CD14-positive monocyte (primary cell): ENCODE measurements at regions not wholly inside any gene's neighbourhood (a gene's known extent, or its start where the extent isn't known, plus 50 kb on each side); places are given as distances from the start of the nearest gene placed in this dataset.
A peak's percentile ranks its signal among the peaks of the same experiment; 100 is the strongest.

ENCODE experiments used
- DNase-seq, 3 donors: peaks; one replicate each; pipeline ENCODE4 v3.0.0-alpha.2; 2011 to 2022
- H2AFZ ChIP-seq: 2 replicates; pipeline ENCODE4 v1.6.0; 2012; ENCODE audit warnings: mild to moderate bottlenecking, low read depth, low read length, inconsistent platforms; ENCODE audit not compliant: insufficient read depth, poor library complexity, severe bottlenecking
- H3K27ac ChIP-seq, 2 donors: 1 replicate in 1 of 2; 2 replicates in 1 of 2; pipeline ENCODE4 v1.5.1; 2012 to 2013; ENCODE audit warnings: low read length in 2 of 2, control low read depth in 1 of 2, inconsistent platforms in 1 of 2, low read depth in 1 of 2, mild to moderate bottlenecking in 1 of 2
- H3K27me3 ChIP-seq, 2 donors: one replicate each; pipeline versions ENCODE4 v1.6.0 to v1.6.1; 2011 to 2013; ENCODE audit warnings: low read length in 2 of 2; ENCODE audit not compliant: control insufficient read depth in 2 of 2, insufficient read depth in 2 of 2
- H3K36me3 ChIP-seq, 2 donors: replicated peaks in 1 of 2; 1 replicate in 1 of 2; 2 replicates in 1 of 2; pipeline versions ENCODE4 v1.5.1 to v1.6.1; 2012 to 2013; ENCODE audit warnings: low read length in 2 of 2, control low read depth in 1 of 2, inconsistent platforms in 1 of 2, mild to moderate bottlenecking in 1 of 2; ENCODE audit not compliant: insufficient read depth in 2 of 2, control insufficient read depth in 1 of 2
- H3K4me1 ChIP-seq, 2 donors: 1 replicate in 1 of 2; 2 replicates in 1 of 2; pipeline versions ENCODE4 v1.5.1 to v1.6.1; 2012 to 2013; ENCODE audit warnings: low read length in 2 of 2, control low read depth in 1 of 2, inconsistent platforms in 1 of 2, mild to moderate bottlenecking in 1 of 2, moderate library complexity in 1 of 2; ENCODE audit not compliant: insufficient read depth in 2 of 2, control insufficient read depth in 1 of 2
- H3K4me2 ChIP-seq: replicated peaks from 2 replicates; pipeline ENCODE3; 2012; ENCODE audit warnings: low read length, moderate library complexity, mild to moderate bottlenecking; ENCODE audit not compliant: poor library complexity, severe bottlenecking; ENCODE audit errors: extremely low read depth
- H3K4me3 ChIP-seq, 3 experiments: fragments of 200-600 bp in 1 of 3; sonication (generic) in 1 of 3; replicated peaks in 1 of 3; 1 replicate in 2 of 3; 2 replicates in 1 of 3; pipeline ENCODE4 v1.5.1; 2011 to 2013; ENCODE audit warnings: low read length in 3 of 3, mild to moderate bottlenecking in 3 of 3, control low read depth in 2 of 3, low read depth in 2 of 3, inconsistent platforms in 1 of 3, moderate library complexity in 1 of 3
- H3K79me2 ChIP-seq: 2 replicates; pipeline ENCODE4 v1.6.0; 2012; ENCODE audit warnings: mild to moderate bottlenecking, control low read depth, inconsistent platforms, low read length, moderate library complexity; ENCODE audit not compliant: insufficient read depth
- H3K9ac ChIP-seq: 2 replicates; pipeline ENCODE4 v1.6.0; 2017; ENCODE audit warnings: low read length, mild to moderate bottlenecking; ENCODE audit not compliant: insufficient read depth, poor library complexity, severe bottlenecking
- H3K9me3 ChIP-seq, 2 donors: replicated peaks in 1 of 2; 1 replicate in 1 of 2; 2 replicates in 1 of 2; pipeline versions ENCODE4 v1.5.1 to v1.6.1; 2012 to 2013; ENCODE audit warnings: low read length in 2 of 2, control low read depth in 1 of 2; ENCODE audit not compliant: control insufficient read depth in 1 of 2, insufficient read depth in 1 of 2
- H4K20me1 ChIP-seq: 2 replicates; pipeline ENCODE4 v1.6.0; 2012; ENCODE audit warnings: mild to moderate bottlenecking, low read length, control low read depth, moderate library complexity; ENCODE audit not compliant: insufficient read depth
- H3K27ac Mint-ChIP-seq, 7 donors: one replicate each; pipeline ENCODE4 v1.8.0; 2020; ENCODE audit warnings: mild to moderate bottlenecking in 7 of 7, mixed read lengths in 7 of 7, moderate library complexity in 6 of 7, inconsistent platforms in 2 of 7
- H3K27me3 Mint-ChIP-seq, 3 donors: one replicate each; pipeline ENCODE4 v1.8.0; 2021 to 2022; ENCODE audit warnings: low read depth in 3 of 3, mild to moderate bottlenecking in 3 of 3, mixed read lengths in 3 of 3, moderate library complexity in 3 of 3, inconsistent platforms in 1 of 3
- H3K36me3 Mint-ChIP-seq, 2 donors: one replicate each; pipeline ENCODE4 v1.8.0; 2020; ENCODE audit warnings: mixed read lengths in 2 of 2, inconsistent platforms in 1 of 2, mild to moderate bottlenecking in 1 of 2
- H3K4me1 Mint-ChIP-seq: one replicate; pipeline ENCODE4 v1.8.0; 2020; ENCODE audit warnings: mild to moderate bottlenecking, mixed read lengths
- H3K4me3 Mint-ChIP-seq, 2 donors: one replicate each; pipeline ENCODE4 v1.8.0; 2020; ENCODE audit warnings: mild to moderate bottlenecking in 2 of 2, mixed read lengths in 2 of 2, moderate library complexity in 1 of 2
- H3K9me3 Mint-ChIP-seq, 7 donors: one replicate each; pipeline ENCODE4 v1.8.0; 2020 to 2022; ENCODE audit warnings: mixed read lengths in 7 of 7, mild to moderate bottlenecking in 6 of 7, moderate library complexity in 6 of 7, inconsistent platforms in 2 of 7
- WGBS: methylation state at CpG from one replicate; pipeline ENCODE4 v1.1.5; 2013; ENCODE audit warnings: missing lambda C conversion rate; ENCODE audit not compliant: insufficient coverage; 5-methylcytosine and 5-hydroxymethylcytosine counted together
- intact Hi-C, 2 donors: fragments of 100-400 bp; cut with micrococcal nuclease; formaldehyde crosslinking; loops; one replicate each; pipeline versions ENCODE4 v1.15.0 to v1.15.1; 2023
- TF ChIP-seq, protein P1 (sequence below): fragments of 200-600 bp; IDR thresholded peaks from one replicate; pipeline ENCODE4 v1.8.0; 2022; ENCODE audit warnings: antibody characterized with exemption, mild to moderate bottlenecking

DNA sequence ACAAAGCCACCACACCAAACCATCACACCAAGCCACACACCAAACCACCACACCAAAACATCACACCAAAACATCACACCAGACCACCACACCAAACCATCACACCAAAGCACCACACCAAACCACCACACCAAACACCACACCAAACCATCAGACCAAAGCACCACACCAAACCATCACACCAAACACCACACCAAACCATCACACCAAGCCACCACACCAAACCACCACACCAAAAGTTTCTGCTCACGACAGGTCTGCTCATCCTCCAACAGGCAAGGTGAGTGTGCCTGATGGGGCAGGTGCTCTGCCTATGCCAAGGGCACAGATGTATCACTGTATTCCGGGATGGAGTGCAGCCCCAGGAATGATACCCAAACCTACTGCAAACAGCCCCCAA, 87.9 kb upstream of the FSTL4 start:
- no peak overlapping the region for H3K4me2 ChIP-seq
- no peak overlapping the region for H3K4me3 ChIP-seq
- H4K20me1 ChIP-seq, result no peaks in the 10 kb centered on the region
- no peak for DNase-seq
- no peak overlapping the region for H3K9ac ChIP-seq
- WGBS, result no CpG with 5 or more reads among the region's 2 CpGs
- H3K27ac ChIP-seq, result no peak overlapping the region
- H3K27me3 ChIP-seq, result no peaks in the 10 kb centered on the region
- H3K79me2 ChIP-seq, result no peaks in the 10 kb centered on the region
- no peaks in the 10 kb centered on the region for H3K4me1 ChIP-seq
- Mint-ChIP-seq H3K4me3 (no peak overlapping the region), H3K27ac (peak overlapping the region in 1 of 7 donors; percentile 7), H3K36me3 (no peaks in the 10 kb centered on the region), H3K27me3 (peaks cover 1 to 5% (median 4%) of the 10 kb centered on the region in 3 donors), H3K4me1 (no peaks in the 10 kb centered on the region), H3K9me3 (peaks cover 0 to 2% (median 0%) of the 10 kb centered on the region in 7 donors)
- no peaks in the 10 kb centered on the region for H3K36me3 ChIP-seq
- intact Hi-C loops, result no loop called here
- TF ChIP-seq, protein P1, sequence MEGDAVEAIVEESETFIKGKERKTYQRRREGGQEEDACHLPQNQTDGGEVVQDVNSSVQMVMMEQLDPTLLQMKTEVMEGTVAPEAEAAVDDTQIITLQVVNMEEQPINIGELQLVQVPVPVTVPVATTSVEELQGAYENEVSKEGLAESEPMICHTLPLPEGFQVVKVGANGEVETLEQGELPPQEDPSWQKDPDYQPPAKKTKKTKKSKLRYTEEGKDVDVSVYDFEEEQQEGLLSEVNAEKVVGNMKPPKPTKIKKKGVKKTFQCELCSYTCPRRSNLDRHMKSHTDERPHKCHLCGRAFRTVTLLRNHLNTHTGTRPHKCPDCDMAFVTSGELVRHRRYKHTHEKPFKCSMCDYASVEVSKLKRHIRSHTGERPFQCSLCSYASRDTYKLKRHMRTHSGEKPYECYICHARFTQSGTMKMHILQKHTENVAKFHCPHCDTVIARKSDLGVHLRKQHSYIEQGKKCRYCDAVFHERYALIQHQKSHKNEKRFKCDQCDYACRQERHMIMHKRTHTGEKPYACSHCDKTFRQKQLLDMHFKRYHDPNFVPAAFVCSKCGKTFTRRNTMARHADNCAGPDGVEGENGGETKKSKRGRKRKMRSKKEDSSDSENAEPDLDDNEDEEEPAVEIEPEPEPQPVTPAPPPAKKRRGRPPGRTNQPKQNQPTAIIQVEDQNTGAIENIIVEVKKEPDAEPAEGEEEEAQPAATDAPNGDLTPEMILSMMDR, result no peak
- H2AFZ ChIP-seq, result no peak overlapping the region
- no peaks in the 10 kb centered on the region for H3K9me3 ChIP-seq

DNA sequence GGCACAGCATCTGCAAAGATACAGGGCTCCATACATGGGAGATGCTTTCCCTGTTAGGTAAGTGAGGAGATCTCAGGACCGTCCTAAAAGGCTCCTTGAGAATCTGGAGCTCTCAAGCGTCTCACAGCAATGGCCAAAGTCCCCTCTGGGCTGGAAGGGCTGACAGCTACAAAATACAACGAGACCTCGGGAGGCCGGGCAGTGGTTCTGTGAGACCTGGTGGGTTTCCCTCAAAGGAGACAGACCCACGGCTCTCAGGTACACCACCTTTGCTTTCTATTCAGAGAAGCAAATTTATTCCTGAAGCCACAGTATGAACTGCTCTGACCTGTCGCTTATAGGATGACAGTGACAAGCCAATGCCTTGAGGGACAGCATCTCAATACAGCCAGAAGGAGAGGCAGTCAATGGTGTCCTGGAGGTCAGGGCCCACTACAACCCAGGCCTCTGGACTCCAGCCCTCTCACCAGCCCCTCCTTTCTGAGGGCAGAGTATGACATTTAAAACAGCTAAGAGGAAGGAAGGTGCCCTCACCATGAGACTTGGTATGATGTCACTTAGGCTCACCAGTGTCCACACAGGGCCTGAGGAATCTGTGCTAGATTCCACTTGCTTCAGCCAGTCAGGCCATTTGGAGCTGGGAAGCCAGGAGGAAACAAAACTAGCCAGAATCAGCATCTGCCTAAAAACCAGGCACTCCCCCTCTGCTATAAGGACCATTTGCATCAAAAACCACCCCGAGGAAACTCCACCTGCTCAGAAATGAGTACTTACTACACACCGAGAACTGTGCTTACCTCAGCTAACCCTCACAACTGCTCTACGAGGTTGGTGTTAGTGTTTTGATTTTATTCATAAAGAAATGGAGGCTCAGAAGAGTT, 86.5 kb upstream of the FSTL4 start:
- Mint-ChIP-seq H3K9me3 (peaks cover 0 to 4% (median 1%) of the 10 kb centered on the region in 7 donors), H3K4me3 (no peak overlapping the region), H3K27ac (no peak overlapping the region), H3K27me3 (peaks cover 1 to 7% (median 4%) of the 10 kb centered on the region in 3 donors), H3K4me1 (no peaks in the 10 kb centered on the region), H3K36me3 (no peaks in the 10 kb centered on the region)
- Histone ChIP-seq H3K9ac (no peak overlapping the region), H3K79me2 (no peaks in the 10 kb centered on the region), H3K27ac (no peak overlapping the region), H3K4me3 (no peak overlapping the region), H3K27me3 (no peaks in the 10 kb centered on the region), H3K4me2 (no peak overlapping the region), H2AFZ (no peak overlapping the region), H3K4me1 (no peaks in the 10 kb centered on the region), H4K20me1 (no peaks in the 10 kb centered on the region), H3K9me3 (no peaks in the 10 kb centered on the region), H3K36me3 (no peaks in the 10 kb centered on the region)
- intact Hi-C loops, result no loop called here
- WGBS, result 95% methylated on average over 7 of the region's 10 CpGs
- no peak for DNase-seq
- TF ChIP-seq, protein P1, result no peak
